ENCODE measurements at regions not wholly inside any gene's neighbourhood (a gene's known extent, or its start where the extent isn't known, plus 50 kb on each side); places are given as distances from the start of the nearest gene placed in this dataset.

DNA sequence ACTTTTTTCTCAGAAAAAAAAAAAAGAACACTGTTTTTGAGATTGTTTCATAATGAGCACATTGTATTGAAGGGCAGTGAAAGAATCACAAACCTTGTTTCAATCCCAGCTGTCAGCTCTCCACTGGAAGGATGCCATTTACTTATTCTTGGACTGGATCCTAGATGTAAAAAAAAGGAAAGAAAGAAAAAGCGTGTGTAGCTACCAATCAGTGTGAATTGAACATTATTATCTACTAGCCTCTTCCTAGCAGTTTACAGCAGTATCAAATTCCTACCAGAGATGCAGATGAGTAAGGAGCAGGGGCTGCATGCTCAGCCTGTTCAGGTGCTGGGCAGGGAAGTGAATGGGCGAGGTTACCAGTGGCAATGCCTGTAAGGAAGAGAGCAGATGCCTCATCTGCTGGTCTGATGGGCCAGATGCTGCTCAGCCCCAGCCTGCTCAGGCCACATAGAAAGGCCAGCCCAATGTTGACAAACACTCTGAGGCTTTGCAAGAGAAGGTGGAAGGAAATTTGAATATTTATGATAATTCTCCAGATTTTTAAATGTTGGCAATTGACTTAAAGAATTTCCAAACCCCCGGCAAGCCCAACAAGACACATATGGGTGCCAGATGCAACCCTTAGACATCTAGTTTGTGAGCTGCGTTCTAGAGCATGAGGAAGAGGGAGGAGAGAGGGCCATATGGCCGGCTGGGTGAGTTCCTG is 189.5 kb downstream of the IBTK start:
- Histone ChIP-seq H3K4me3 (no peak overlapping the region), H3K36me3 (no peaks in the 10 kb centered on the region), H3K27me3 (no peaks in the 10 kb centered on the region), H3K27ac (no peak overlapping the region), H3K4me1 (no peaks in the 10 kb centered on the region), H3K9me3 (no peaks in the 10 kb centered on the region)
- intact Hi-C loops (cut with DNase I; ENCODE audit: low total_unique reads) = no loop called here
- no peak for DNase-seq
- TF ChIP-seq POLR2A (IDR thresholded peaks at IDR 0.05) = no peak
- TF ChIP-seq, protein P1, sequence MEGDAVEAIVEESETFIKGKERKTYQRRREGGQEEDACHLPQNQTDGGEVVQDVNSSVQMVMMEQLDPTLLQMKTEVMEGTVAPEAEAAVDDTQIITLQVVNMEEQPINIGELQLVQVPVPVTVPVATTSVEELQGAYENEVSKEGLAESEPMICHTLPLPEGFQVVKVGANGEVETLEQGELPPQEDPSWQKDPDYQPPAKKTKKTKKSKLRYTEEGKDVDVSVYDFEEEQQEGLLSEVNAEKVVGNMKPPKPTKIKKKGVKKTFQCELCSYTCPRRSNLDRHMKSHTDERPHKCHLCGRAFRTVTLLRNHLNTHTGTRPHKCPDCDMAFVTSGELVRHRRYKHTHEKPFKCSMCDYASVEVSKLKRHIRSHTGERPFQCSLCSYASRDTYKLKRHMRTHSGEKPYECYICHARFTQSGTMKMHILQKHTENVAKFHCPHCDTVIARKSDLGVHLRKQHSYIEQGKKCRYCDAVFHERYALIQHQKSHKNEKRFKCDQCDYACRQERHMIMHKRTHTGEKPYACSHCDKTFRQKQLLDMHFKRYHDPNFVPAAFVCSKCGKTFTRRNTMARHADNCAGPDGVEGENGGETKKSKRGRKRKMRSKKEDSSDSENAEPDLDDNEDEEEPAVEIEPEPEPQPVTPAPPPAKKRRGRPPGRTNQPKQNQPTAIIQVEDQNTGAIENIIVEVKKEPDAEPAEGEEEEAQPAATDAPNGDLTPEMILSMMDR (IDR thresholded peaks at IDR 0.05) = no peak

DNA sequence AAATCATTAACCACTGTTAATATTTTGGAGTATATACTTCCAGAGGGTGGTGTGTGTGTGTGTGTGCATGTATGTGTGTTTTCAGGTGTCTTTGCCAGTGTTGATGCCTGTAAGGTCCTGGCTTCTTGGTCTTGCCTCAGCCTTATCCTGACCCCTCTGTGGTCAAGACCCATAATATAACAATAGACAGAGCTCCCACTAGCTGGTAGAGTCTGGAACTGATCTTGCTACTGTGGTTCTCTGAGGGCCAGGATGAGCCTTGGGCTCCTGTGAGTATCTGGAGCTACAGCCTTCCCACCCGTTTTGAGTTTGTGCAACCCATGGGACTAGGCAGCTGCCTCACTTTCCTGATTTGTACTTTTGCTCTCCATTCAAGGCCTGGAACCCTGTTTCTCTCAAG is 191.0 kb downstream of the IBTK start:
- H3K4me3 ChIP-seq = no peak overlapping the region
- no peak overlapping the region for H3K27ac ChIP-seq
- H3K27me3 ChIP-seq = no peaks in the 10 kb centered on the region
- DNase-seq = no peak
- no peaks in the 10 kb centered on the region for H3K36me3 ChIP-seq
- no peaks in the 10 kb centered on the region for H3K4me1 ChIP-seq
- no peaks in the 10 kb centered on the region for H3K9me3 ChIP-seq
- TF ChIP-seq, protein P1 (IDR thresholded peaks at IDR 0.05) = no peak
- no peak for TF ChIP-seq POLR2A (IDR thresholded peaks at IDR 0.05)
- intact Hi-C loops (cut with DNase I; ENCODE audit: low total_unique reads) = no loop called here

DNA sequence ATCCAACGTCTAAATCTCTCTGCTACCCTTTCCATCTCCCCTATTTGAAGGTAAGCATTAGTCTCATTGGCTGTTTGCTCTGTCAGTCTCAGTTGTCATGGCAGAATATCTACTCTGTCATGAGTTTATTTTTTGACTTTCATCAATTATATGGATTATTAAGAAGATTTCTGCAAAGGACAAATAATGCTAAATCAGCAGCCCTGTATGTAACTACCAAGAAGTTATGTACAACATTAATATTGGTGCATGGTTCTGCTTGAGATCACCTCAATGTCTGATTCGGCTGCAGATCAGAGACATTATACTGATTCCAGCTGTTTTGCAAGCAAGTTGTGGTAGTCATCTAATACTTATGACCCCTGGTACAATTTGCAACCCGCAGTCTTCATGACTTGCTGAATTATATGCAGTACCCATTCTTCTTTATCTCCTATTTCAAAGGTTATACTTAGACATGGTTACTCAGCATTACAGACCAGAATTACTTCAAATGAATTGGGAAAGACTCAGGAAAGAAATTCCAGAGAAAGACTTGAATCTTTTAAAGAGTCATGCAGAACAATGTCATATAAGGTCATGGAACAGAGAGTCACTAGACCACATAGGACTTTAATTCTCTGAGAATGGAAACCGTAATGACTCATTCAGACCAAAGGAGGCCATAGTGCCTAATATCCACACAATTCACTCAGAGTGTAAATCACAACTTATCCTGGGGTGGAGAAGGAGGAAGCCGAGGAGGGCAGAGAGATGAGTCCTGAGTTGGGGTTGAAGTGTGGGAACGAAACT is 201.4 kb downstream of the IBTK start:
- Histone ChIP-seq H3K9me3 (no peaks in the 10 kb centered on the region), H3K27me3 (no peaks in the 10 kb centered on the region), H3K4me3 (no peak overlapping the region), H3K27ac (no peak overlapping the region), H3K36me3 (no peaks in the 10 kb centered on the region), H3K4me1 (no peaks in the 10 kb centered on the region)
- intact Hi-C loops (cut with DNase I; ENCODE audit: low total_unique reads) = no loop called here
- DNase-seq = no peak
- TF ChIP-seq, protein P1 (IDR thresholded peaks at IDR 0.05) = no peak
- no peak for TF ChIP-seq POLR2A (IDR thresholded peaks at IDR 0.05)

DNA sequence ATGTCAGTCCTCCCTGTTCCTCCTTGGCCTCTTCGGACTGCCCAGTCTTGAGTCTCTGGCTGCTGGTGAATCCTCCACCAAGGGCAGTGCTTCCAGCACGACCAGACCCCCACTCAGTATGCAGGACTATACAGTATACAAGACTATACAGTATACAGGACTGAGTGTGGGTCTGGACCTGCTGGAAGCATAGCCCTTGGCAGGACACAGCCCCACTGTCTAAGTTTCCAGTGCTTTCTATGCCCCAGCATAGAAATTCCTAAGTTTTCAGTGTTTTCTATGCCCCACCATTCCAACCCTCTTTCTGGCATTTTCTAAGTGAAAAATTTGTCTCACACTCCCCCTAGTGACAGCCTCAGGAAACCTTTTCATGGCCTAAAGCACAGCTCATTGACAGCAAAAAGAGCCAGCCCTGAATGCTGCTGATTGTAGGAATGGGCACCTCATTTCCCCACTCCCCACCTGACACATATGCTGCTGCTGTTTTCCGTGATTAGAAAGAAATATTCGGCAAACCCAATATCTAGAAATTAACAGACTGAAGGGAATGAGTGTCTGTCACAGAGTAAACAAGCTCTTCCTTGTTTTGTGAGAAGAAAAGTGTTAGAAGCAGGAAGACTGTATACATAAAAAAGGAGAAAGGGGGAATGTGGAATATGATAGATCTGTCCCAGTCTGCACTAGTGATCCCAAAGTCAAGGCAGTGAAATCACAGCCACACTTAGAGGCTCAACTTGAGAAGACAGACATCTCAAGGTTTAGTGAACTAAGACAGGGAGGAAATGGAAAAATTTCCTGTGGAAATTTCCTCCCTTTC is 206.9 kb downstream of the IBTK start:
- Histone ChIP-seq H3K4me1 (no peaks in the 10 kb centered on the region), H3K36me3 (no peaks in the 10 kb centered on the region), H3K27ac (no peak overlapping the region), H3K9me3 (no peaks in the 10 kb centered on the region), H3K27me3 (no peaks in the 10 kb centered on the region), H3K4me3 (no peak overlapping the region)
- intact Hi-C loops (cut with DNase I; ENCODE audit: low total_unique reads) = no loop called here
- TF ChIP-seq, protein P1 (IDR thresholded peaks at IDR 0.05) = peak; percentile 57 to 71 (median 62)
- no peak for TF ChIP-seq POLR2A (IDR thresholded peaks at IDR 0.05)
- DNase-seq = peak; percentile 27 to 32
